Prostate gland (tissue), 2 donors: ENCODE measurements at regions not wholly inside any gene's neighbourhood (a gene's known extent, or its start where the extent isn't known, plus 50 kb on each side); places are given as distances from the start of the nearest gene placed in this dataset.
A peak's percentile ranks its signal among the peaks of the same experiment; 100 is the strongest.

Source experiments
- DNase-seq: peaks from one replicate; pipeline ENCODE4 v3.0.0-alpha.2; 2019; ENCODE audit warnings: low spot score
- H3K27ac ChIP-seq, 2 donors: fragments of 200-600 bp; sonication (generic); 2 replicates each; pipeline ENCODE4 v1.5.1; 2017 to 2019
- H3K27me3 ChIP-seq: fragments of 200-600 bp; sonication (generic); replicated peaks from 2 replicates; pipeline ENCODE4 v1.5.1; 2019; ENCODE audit not compliant: insufficient read depth
- H3K36me3 ChIP-seq, 2 donors: fragments of 200-600 bp; sonication (generic); 1 replicate in 1 of 2; 2 replicates in 1 of 2; pipeline versions ENCODE4 v1.5.1 to v1.8.1; 2017 to 2019
- H3K4me1 ChIP-seq: fragments of 200-600 bp; sonication (generic); replicated peaks from 2 replicates; pipeline ENCODE4 v1.5.1; 2019
- H3K4me3 ChIP-seq, 2 donors: fragments of 200-600 bp; sonication (generic); 2 replicates each; pipeline ENCODE4 v1.5.1; 2017 to 2019
- H3K9me3 ChIP-seq: fragments of 200-600 bp; sonication (generic); 2 replicates; pipeline ENCODE4 v1.5.1; 2017
- POLR2A ChIP-seq: fragments of 450-650 bp; IDR thresholded peaks from one replicate; pipeline ENCODE4 v1.6.1; 2016; ENCODE audit warnings: antibody characterized with exemption, mild to moderate bottlenecking
- POLR2AphosphoS5 ChIP-seq: sonication (generic); formaldehyde crosslinking; IDR thresholded peaks from one replicate; pipeline ENCODE4 v1.6.1; 2017; ENCODE audit warnings: antibody characterized with exemption
- WGBS: methylation state at CpG from one replicate; pipeline ENCODE4 v1.1.5; 2018; 5-methylcytosine and 5-hydroxymethylcytosine counted together
- intact Hi-C: fragments of 100-400 bp; cut with DNase I; formaldehyde crosslinking; loops from one replicate; pipeline ENCODE4 v1.14.2; 2022
- TF ChIP-seq, protein P1 (sequence below), 4 experiments: fragments of 200-600 bp in 2 of 4; fragments of 450-650 bp in 2 of 4; sonication (generic) in 2 of 4; IDR thresholded peaks; 1 replicate in 3 of 4; 2 replicates in 1 of 4; pipeline ENCODE4 v1.5.1; 2016 to 2019; ENCODE audit warnings: antibody characterized with exemption in 4 of 4, mild to moderate bottlenecking in 2 of 4, moderate library complexity in 2 of 4

DNA sequence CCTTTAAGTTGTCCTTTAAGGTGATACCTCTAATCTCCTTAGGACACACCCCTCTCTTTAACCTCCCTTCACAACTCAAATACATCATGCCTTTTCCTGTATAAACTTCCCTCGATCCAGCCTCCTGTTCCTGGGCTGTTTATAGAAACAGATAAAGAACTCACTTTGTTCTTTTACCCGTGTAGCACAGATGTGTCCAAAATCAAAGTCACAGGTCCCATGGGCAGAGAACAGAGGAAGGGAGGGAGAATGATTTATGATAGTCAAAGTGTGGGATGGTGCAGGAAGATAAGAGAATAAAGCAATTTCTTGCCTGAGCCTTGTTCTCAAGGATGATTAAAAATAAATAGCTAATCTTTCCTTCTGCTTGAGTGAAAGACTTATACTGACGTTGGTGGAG lies 50.3 kb upstream of the CABCOCO1 start:
- H3K27me3 ChIP-seq: no peaks in the 10 kb centered on the region
- no peaks in the 10 kb centered on the region for H3K4me1 ChIP-seq
- H3K36me3 ChIP-seq: no peaks in the 10 kb centered on the region
- no peak for DNase-seq
- H3K9me3 ChIP-seq: no peaks in the 10 kb centered on the region
- no peak for TF ChIP-seq POLR2A
- 7% methylated on average over 3 of the region's 3 CpGs for WGBS
- H3K27ac ChIP-seq: no peak overlapping the region
- intact Hi-C loops: no loop called here
- H3K4me3 ChIP-seq: no peak overlapping the region

DNA sequence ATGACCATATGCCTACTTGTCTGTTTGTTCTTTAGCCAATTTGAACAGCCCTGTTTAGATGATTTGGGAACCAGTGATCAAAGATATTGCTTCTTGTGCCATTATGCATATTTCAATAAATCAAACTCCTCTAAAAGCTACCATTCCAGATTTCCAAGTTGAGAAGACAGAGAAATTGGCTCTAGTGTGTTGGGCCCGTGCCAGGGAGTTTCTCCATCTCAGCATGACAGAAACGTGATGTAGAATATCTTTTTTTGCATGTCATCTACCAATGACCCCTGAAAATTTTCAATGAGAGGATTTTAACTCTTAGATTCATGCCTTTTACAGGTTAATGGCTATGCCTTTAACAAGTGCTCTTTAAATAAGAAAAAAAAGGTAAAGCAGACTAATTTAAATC lies 50.7 kb upstream of the CABCOCO1 start:
- intact Hi-C loops: no loop called here
- H3K9me3 ChIP-seq: no peaks in the 10 kb centered on the region
- no peaks in the 10 kb centered on the region for H3K27me3 ChIP-seq
- no peaks in the 10 kb centered on the region for H3K36me3 ChIP-seq
- TF ChIP-seq, protein P1, sequence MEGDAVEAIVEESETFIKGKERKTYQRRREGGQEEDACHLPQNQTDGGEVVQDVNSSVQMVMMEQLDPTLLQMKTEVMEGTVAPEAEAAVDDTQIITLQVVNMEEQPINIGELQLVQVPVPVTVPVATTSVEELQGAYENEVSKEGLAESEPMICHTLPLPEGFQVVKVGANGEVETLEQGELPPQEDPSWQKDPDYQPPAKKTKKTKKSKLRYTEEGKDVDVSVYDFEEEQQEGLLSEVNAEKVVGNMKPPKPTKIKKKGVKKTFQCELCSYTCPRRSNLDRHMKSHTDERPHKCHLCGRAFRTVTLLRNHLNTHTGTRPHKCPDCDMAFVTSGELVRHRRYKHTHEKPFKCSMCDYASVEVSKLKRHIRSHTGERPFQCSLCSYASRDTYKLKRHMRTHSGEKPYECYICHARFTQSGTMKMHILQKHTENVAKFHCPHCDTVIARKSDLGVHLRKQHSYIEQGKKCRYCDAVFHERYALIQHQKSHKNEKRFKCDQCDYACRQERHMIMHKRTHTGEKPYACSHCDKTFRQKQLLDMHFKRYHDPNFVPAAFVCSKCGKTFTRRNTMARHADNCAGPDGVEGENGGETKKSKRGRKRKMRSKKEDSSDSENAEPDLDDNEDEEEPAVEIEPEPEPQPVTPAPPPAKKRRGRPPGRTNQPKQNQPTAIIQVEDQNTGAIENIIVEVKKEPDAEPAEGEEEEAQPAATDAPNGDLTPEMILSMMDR (IDR thresholded peaks at IDR 0.05): no peak
- TF ChIP-seq POLR2AphosphoS5 (no peak), POLR2A (no peak)
- H3K4me1 ChIP-seq: no peaks in the 10 kb centered on the region
- no peak overlapping the region for H3K27ac ChIP-seq
- DNase-seq: peak; percentile 30
- WGBS: 12% methylated on average over 2 of the region's 2 CpGs
- no peak overlapping the region for H3K4me3 ChIP-seq

DNA sequence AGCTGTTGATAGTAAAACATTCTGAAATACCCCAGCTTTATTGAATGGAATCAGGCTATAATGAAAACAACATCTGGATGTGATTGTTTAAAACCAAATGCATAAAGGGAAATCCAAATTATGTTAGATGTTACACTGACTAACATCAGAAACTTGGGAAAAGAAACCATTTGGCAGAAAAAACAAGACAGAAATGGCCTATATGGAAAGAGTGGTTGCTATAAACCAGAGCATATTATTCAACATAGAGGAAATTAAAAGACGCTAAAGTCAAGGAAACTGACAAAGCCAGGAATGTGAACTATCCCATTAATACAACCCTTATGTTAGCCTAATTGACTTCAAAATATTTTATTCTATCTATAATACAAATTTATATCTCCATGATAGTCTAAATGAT lies 53.0 kb upstream of the CABCOCO1 start:
- Histone ChIP-seq H3K27me3 (no peaks in the 10 kb centered on the region), H3K4me3 (no peak overlapping the region), H3K9me3 (no peaks in the 10 kb centered on the region), H3K36me3 (no peaks in the 10 kb centered on the region), H3K27ac (no peak overlapping the region), H3K4me1 (no peaks in the 10 kb centered on the region)
- 94% methylated on average over 1 of the region's 1 CpG for WGBS
- intact Hi-C loops: no loop called here
- TF ChIP-seq POLR2A (no peak), POLR2AphosphoS5 (no peak)
- TF ChIP-seq, protein P1 (IDR thresholded peaks at IDR 0.05): no peak
- DNase-seq: no peak

DNA sequence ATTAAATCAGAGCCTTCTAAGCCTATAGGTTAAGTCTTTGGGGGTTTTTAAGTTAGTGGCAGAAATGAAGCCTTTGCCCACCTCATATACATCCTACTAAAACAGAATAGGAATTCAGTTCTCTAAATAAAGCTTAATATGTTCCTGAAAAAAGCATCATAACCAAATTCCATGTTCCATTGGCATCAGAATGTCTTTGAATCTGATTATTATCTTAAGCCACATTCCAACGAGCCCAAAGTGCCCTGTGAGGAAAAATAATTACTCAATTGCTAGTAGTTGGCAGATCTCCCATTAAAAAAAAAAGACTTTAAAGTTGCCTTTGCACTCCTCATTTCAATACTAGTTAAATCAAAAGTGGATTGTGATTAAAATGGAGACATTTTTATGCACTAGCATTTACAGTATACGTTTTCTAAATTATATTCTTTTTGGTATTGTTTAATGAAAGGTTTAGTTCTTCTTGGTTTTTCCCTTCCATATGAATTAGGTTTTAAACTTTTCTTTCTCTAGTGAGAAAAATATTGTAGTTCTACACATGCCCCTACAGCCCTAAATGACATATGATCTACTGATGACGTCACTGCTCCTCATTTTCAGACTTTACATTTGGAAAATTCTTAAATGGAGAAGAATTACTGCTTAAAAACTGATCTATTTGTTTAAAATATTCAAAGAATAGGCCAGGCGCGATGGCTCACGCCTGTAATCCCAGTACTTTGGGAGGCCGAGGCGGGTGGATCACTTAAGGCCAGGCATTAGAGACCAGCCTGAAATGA lies 54.3 kb upstream of the CABCOCO1 start:
- intact Hi-C loops: no loop called here
- Histone ChIP-seq H3K4me3 (no peak overlapping the region), H3K4me1 (no peaks in the 10 kb centered on the region), H3K36me3 (no peaks in the 10 kb centered on the region), H3K27ac (no peak overlapping the region), H3K27me3 (no peaks in the 10 kb centered on the region), H3K9me3 (no peaks in the 10 kb centered on the region)
- TF ChIP-seq POLR2AphosphoS5 (no peak), POLR2A (no peak)
- TF ChIP-seq, protein P1 (IDR thresholded peaks at IDR 0.05): no peak
- no peak for DNase-seq
- 73% methylated on average over 8 of the region's 8 CpGs for WGBS

DNA sequence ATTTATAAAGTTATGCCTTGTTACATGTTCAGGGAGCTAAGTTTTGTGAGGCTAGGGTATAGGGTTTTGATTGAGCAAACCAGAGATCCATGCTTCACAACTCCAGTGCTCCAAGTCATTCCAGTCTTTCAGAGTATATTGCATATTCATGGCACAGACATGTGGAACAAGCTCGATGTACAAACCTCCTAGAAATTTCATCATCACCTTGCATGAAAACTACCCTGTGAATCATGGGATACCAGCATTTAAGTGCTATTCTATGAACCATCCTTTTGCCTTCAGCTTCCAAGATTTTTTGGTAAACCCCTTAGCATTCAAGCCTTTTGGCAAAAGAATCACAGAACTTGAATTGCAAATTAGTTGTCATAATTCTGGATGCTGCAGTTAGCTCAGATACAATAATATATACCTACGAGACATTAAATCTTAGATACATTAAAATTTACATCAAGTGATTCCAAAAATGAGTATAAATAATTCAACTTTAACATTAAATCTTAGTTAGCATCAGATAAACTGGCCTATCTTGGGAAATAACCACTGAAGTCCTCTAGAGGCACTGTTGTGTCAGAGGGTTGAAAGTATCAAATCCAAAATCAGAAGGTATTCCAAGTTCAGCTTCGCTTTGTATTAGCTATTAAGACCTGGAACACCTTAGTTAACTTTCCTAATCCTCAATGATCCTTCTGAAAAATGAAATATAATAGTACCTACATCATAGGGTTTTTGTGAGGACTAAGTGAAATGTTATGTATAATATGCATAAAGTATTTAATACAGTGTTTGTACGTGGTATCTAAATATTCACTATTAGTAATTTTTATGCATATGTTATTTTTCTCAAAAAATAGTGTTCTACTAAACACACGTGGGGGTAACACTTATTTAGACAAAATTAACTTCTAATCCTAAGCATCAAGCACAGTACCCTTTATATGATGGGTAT lies 55.5 kb upstream of the CABCOCO1 start:
- no peak for DNase-seq
- Histone ChIP-seq H3K27me3 (no peaks in the 10 kb centered on the region), H3K36me3 (no peaks in the 10 kb centered on the region), H3K9me3 (no peaks in the 10 kb centered on the region), H3K27ac (no peak overlapping the region), H3K4me3 (no peak overlapping the region), H3K4me1 (no peaks in the 10 kb centered on the region)
- no peak for TF ChIP-seq POLR2AphosphoS5
- TF ChIP-seq POLR2A: no peak
- TF ChIP-seq, protein P1 (IDR thresholded peaks at IDR 0.05): peak in 2 of 4 experiments; percentile 8 to 30
- intact Hi-C loops: no loop called here
- 92% methylated on average over 5 of the region's 5 CpGs for WGBS
